ENCODE measurements at regions not wholly inside any gene's neighbourhood (a gene's known extent, or its start where the extent isn't known, plus 50 kb on each side); places are given as distances from the start of the nearest gene placed in this dataset.
"Not testable (repeated sequence)": the region's sequence is repeated elsewhere in the genome, so short reads cannot be mapped to it uniquely, and the experiment has no call there.

DNA sequence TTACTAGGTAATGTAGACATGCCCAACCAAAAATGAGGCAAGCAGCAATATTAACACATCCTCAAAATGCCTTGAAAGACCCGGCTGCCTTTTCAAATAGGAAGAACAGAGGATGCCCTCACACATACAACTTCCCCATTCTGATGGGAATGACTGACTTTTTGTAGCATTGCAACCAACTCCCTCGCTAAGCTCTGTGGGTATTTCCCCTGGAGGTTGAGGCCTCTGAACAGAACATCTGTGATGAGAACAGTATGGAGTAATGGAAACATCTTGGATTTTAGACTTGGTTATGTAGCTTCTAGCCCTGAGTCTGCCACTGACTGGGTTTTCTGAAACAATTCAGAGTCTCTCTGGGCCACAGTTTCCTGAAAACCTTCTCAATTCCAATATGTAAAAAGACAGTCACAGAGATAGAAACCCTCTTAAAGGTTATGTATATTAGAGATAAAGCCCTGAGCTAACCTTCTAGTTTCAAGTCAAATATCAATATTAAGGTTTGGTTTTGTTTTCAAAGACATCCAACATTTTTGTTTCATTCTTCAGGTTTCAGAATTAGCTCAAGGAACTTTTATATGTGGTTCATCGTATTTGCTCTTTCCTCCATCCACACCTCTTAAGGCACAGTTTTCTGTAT, 311.5 kb downstream of the SETD4 start:
- DNase-seq (ENCODE audit: low read depth): no peak

DNA sequence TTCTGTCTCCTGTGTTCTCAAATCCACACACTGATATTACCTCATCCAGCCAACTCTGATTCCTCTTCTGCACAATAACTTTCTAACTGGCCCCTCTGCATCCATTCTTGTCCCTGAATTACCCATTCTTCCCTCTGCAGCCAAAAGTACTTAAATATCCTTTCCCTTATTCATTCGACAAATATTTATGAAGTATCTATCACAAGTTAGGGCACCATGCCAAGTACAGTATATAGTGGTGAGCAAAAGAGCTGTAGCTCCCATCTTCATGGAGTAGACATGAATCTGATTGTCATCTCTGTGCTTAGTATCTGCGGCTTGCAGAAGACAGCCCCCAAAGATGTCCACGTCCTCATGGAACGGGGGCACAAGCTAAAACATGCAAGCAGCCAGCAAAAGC, 316.8 kb downstream of the SETD4 start:
- DNase-seq (ENCODE audit: low read depth): no peak

- no peak for DNase-seq (ENCODE audit: low read depth)
These were observed 321.9 kb downstream of the SETD4 start for GRCh38 chr21:35738347-35738961.

DNA sequence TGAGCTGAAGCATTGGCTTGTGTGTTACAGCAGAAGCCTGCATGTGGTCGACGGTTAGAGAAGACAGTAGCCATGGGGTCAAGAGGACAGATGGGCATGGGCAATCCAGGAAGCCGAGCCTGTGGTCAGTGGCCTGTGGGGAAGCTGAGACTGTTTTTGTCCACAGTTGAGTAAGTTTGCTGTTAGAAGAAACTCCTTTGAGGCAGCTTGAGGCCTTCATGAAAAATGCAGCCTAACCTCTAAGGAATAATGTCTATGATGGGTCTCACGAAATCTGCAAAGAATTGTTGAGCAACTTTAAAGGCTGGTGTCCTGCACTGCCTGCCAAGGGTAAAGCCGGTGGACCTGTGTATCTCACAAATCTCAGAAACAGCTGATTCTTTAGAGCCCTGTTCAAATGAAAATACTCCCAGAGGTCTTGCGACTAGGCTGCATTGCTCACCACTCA, 322.4 kb downstream of the SETD4 start:
- no peak for DNase-seq (ENCODE audit: low read depth)

DNA sequence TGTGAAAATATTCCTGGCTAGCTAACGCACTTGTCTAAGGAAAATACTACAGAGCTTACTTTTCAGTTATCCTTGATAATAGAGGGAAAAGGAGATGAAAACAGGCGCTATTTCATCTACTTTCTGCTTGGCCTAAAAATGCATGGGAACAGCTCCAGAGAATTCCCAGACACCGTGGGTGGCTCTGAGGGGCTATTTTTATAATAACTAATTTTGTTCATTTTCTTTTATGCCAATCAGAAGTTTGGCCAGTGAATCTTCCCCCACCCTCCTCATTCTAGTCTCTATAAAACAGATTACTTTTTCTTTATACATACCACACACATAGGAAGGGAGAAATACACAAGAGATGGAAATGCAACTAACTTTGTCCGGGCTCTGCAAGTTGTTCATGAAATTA, 322.9 kb downstream of the SETD4 start:
- no peak for DNase-seq (ENCODE audit: low read depth)

DNA sequence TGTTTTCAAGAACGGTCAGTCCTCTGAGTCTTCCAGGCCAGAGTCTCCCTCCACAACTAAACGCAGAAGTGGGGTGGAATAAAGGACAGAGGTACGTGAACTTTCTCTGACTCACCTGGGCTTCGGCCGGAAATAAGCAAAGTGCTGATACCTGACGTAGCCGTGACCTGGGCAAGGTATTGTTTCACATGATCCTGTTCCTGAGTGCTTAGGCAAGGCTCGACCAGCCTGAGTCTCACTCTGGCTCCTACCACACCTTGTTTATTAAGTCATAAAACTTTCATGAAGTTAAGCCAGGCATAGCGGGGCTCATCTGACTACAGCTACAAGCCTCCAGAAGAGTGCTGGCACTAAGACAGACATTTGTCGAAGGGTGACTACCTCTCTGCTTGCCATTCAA, 327.5 kb downstream of the SETD4 start:
- no peak for DNase-seq (ENCODE audit: low read depth)

GRCh38 chr21:35730325-35730724, 330.0 kb downstream of the SETD4 start:
- DNase-seq (ENCODE audit: low read depth): no peak

- DNase-seq (ENCODE audit: low read depth): no peak
These were observed 332.5 kb downstream of the SETD4 start for GRCh38 chr21:35727830-35728229.

GRCh38 chr21:35724156-35724555, 336.2 kb downstream of the SETD4 start:
- DNase-seq (ENCODE audit: low read depth): no peak

GRCh38 chr21:35721701-35722100, 338.6 kb downstream of the SETD4 start:
- DNase-seq (ENCODE audit: low read depth): no peak

DNA sequence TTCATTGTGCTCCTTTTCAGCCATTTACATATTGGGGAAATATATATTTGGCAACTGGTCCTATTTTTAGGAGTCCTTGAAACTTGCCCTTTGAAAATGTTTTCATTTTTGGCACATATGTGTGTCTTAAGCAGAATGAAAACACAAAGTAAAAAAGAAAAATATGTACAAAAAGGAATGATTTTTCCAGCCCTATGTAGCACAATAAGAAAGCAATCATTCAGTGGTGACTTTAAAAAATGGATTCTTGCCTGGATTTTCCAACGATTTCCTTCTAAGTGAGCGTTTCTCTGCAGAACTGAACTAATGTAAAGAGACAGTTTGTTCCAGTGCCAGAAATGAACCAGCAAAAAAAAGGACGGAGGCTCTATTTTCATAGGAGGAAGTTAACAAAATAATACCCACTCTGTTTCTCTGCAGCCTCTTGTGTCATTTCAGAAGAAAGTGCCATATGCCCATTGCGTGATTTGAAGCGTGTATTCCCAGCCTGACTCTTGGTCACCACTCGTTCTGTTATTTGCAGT, 340.1 kb downstream of the SETD4 start:
- no peak for DNase-seq (ENCODE audit: low read depth)

DNA sequence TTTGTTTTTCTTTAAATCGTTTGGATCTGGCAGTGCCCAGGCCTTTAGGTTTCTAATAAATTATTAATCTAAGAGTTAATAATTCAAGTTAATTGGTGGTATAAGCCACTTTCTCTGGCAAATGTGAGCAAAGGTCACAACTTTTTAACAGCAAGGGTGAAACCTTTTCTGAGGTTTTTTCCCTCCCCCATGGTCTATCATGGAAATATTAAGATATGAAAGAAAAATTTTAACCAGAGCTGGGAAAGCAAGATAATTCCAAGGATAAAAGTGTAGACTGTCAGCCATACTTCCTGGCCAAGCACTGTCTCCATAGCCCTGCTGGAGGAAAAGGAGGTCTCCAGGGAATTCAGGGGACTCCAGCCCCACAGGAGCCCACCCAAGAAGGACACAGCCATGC, 341.2 kb downstream of the SETD4 start:
- no peak for DNase-seq (ENCODE audit: low read depth)

DNA sequence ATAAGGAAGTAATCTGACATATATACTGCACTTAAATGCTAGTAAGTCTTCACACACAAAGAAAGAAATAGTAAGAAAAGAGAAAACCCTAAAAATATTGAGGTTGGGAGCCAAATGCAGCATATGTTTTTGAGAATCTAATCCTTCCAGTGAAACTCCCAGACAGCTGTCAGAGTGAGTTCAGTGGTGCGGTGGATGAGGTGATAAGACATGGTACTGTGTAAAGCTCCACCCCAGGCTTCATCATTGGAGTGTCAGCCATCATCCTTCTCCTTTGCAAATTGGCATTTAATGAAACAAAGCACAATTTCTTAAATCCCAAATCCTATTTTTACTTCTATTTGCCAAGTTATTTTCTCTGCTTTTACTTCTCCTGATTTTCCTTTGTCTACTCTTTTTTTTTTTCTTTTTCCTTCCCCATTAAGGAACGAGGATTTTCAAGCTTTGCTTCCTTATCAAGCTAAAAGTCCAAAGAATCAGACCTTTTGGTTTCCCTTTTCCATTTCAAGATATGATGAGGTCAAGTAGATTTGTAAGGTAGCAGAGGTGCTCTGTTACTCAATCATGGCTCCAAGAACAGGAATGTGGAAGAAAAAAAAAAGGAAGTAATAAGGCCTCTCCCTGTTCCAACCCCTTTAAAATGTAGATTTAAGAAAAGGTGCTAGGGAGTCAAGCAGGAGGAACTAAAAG, 343.3 kb downstream of the SETD4 start:
- DNase-seq (ENCODE audit: low read depth): no peak

DNA sequence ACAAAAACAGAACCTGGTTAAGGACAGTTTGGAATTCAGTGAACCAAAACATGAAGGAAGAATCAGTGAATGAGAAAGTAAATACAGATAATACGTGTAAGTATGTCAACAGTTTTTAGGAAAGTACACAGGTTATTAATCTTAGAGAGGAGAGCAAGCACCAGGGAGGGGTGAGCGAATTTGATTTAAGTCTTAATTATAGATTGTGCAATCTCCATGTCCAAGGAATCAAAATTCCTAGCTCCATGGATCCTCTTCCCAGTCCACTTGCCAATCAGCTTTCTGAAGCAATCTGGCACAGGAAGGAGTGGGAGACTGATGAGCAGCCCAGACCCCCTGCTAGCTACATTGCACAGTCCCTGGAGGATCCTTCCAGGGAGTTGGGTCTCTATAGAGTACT, 346.4 kb downstream of the SETD4 start:
- no peak for DNase-seq (ENCODE audit: low read depth)

DNA sequence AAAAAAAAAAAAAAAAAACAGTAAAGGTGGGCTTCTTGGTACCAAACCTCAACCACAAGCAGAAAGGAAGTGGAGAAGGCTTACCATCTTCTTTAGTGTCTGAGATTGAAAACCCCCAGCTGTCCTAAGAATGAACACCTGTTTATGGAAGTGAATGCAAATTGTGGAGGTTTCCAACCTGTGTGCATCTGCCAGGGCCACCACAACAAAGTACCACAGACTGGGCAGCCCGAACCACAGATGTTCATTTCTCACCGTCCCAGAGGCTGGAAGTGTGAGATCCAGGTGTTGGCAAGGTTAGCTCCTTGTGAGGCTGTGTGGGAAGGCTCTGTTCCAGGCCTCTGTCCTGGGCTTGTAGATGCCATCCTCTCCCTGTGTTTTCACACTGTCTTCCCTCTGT, 348.7 kb downstream of the SETD4 start:
- DNase-seq (ENCODE audit: low read depth): no peak

GRCh38 chr21:35711213-35711612, 349.1 kb downstream of the SETD4 start:
- DNase-seq (ENCODE audit: low read depth): no peak

DNA sequence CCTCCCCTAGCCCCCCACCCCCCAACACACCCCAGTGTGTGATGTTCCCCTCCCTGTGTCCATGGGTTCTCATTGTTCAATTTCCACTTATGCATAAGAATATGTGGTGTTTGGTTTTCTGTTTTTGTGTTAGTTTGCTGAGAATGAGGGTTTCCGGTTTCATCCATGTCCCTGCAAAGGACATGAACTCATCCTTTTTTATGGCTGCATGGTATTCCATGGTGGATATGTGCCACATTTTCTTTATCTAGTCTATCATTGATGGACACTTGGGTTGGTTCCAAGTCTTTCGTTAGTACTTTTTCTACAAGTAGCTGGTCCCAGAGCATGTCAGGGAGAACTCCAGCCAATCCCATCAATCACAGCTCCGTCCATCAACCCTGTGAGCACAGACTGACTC, 350.3 kb downstream of the SETD4 start:
- DNase-seq (ENCODE audit: low read depth): not testable (repeated sequence)

GRCh38 chr21:35705888-35706287, 354.4 kb downstream of the SETD4 start:
- DNase-seq (ENCODE audit: low read depth): no peak

DNA sequence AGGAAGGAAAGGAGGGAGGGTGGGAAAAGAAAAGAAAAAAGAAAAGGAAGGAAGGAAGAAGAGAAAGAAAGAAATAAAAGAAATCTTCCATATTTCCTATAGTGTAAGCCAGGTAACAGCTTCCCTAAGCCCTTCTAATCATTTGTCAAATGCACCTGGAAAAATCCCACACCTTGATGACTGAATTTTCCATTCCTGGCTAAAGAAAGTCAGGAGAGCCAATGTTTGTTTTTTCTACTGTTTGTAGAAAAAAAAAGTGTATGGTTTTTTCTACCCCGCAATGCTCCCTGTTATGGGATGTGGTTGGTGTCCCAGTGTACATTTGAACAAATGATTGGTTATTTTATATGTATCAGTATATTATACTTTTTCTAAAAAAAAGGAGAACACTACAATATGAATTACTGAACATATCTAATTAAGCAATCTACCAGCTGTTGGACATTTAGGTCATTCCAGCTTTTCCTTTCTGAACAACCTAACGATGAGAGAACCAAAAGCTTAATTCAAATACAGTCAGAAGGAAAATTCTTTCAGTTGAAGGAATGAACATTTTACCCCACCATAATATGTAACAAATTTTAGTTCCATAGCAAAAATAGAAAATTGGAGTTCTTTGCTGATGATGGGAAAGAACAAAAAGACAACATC, 355.0 kb downstream of the SETD4 start:
- DNase-seq (ENCODE audit: low read depth): no peak

DNA sequence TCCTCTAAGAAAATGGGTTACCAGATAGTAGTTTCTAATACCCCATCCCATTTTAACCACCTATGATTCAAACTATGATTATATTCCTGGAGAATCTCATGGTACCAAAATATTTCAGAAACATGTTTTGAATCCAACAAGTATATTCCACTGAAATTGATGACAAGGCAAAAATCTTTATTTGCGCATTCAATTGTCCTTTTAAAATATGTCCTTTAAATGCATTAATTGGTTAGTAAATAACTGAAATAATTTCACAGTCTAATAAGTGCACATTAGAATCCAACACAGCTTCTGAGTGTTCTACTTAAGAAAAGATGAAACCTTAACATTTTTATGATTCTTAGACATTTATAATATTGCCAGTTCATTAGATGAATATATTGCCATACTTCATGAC, 356.6 kb downstream of the SETD4 start:
- no peak for DNase-seq (ENCODE audit: low read depth)

DNA sequence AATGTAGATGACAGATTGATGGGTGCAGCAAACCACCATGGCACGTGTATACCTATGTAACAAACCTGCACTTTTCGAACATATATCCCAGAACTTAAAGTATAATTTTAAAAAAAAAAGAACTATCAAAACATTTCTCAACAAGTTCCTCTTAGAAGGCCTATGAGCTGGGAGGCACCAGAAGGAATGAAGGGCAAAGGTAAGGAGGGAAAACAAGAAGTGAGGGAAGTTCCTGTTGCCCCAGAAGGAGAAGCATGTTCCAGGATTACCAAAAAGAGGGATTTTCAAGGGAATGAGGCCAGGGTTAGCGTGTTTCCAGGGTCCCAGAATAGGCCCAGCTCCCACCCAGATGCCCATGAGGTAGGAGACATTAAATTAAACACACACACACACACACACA, 361.0 kb downstream of the SETD4 start:
- DNase-seq (ENCODE audit: low read depth): no peak

- DNase-seq (ENCODE audit: low read depth): no peak
These were observed 363.0 kb downstream of the SETD4 start for GRCh38 chr21:35697321-35697808.

DNA sequence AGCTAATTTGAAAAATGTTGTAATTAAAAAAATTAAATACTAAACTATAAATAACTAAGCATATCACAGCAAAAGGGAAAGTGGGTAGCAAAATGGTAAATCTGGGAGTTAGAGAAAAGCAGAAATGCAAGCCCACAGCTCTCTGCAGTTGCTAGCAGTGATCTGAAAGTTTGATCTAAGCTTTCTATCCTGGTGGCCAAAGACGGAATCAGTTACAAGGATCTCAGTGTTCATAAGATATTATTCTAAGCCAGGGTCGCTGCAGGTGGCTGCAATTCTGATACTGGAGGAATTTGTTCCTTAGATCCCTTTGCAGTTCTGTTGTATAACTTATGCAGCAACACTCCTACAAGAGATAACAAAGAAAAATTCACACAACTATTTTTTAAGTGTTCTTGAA, 363.7 kb downstream of the SETD4 start:
- no peak for DNase-seq (ENCODE audit: low read depth)
